HCEC 1CT (cell line): ENCODE measurements at regions not wholly inside any gene's neighbourhood (a gene's known extent, or its start where the extent isn't known, plus 50 kb on each side); places are given as distances from the start of the nearest gene placed in this dataset.
A peak's percentile ranks its signal among the peaks of the same experiment; 100 is the strongest.

ENCODE experiments used
- DNase-seq: peaks from one replicate; pipeline ENCODE4 v3.0.0-alpha.2; 2017

DNA sequence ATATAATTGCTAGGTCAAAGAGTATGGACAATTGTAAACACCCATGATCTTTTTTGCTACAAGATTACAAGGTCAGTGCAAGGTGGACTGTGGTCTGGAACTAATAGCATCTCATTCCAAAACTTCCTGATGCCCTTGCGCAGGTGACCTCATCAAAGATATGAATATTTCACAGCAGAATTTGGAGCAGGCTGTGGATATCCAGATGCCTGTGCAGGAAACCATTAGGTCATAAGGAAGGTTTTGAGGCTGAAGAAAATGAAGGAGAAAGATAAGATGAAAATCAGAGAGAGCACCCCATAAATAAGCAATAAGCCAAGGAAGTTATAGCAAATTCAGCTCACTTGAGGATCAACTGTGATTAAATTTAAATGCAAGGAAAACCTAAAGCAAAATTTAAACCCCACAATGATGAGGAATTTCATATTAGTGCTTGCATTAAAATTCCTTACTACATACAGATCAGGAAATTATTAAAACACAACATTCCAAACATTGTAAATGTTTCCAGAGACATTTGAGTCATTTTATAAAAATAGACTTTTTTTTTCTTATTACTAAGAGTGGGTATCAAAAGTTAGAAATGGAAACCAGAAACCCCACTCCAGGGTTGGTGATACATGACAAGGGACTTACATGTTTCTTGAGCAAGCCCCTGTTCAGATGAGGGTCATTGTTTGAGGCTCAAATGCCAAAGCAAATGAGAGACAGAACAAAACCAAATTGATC is 100.7 kb upstream of the FAM9C start:
- DNase-seq: peak; percentile 20

DNA sequence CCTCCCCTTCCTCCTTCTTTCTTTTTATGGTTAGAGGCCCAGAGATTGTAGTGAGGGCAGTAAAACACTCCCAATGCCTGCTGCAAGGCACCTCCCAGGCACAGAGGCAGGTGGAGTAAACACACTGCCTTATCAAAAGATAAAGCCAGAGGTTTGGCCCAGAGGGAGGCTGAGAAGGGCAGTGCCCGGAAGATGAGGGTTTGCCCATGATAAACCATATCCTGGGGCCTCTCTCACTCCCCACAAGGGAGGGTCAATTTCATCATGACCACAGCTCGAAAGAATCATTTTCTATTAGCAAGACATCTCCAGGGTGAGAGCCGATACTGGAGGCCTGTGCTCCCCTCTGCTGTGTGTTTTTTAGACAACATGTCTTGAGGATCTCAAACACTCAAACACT is 98.5 kb upstream of the FAM9C start:
- DNase-seq: no peak

GRCh38 chrX:13140007-13140406 is 95.6 kb upstream of the FAM9C start:
- no peak for DNase-seq

- DNase-seq: no peak
Observed at GRCh38 chrX:13131396-13132137, 87.1 kb upstream of the FAM9C start.

- no peak for DNase-seq
Observed at GRCh38 chrX:13130816-13131215, 86.4 kb upstream of the FAM9C start.

- peak; percentile 50 for DNase-seq
Observed at GRCh38 chrX:13128104-13128503, 83.7 kb upstream of the FAM9C start.

- peak; percentile 3 for DNase-seq
Observed at GRCh38 chrX:13126775-13127174, 82.4 kb upstream of the FAM9C start.

- no peak for DNase-seq
Observed at GRCh38 chrX:13125188-13125587, 80.8 kb upstream of the FAM9C start.

DNA sequence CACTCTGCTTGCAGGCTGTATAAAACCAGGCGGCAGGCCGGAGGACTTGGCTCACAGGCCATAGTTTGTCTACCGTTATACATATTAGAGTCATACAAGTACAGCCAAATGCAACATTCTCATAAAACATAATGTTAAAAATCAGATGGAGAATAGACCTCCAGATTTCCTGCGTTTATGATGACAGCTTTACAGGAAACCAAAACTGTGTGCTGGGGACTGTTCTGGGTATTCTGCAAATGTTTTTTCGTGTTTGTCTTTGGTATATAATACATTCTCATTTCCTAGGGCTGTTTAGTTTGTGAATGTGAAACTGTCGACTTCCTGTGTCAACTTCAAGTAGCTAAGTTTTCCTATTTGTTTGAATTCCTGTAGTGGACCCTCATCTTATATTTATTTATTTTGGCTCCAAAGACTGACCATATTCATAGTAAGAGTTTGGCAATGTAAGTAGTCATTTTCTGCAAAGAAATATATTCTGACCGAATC is 79.5 kb upstream of the FAM9C start:
- peak; percentile 76 for DNase-seq

GRCh38 chrX:13123247-13123856 is 78.9 kb upstream of the FAM9C start:
- no peak for DNase-seq

GRCh38 chrX:13121020-13121555 is 76.7 kb upstream of the FAM9C start:
- DNase-seq: no peak

DNA sequence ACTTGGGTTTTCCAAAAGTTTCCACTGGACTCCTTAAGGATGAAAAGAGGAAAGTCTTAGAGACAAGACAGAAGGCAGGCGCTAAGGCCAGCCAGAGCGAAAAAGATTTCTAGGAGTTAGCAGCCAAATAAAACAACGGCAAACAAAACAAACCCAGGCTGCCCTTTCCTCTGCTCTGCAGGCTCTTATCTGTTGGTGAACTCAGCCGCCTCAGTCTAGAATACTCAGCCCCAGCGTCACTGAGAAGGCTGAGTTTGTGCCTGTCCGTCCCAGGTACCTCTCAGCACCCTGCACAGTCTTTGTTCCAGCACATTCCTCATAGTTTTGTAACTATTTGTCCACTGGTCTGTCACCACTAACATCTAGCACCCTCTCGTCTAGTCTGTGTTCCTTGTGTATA is 75.6 kb upstream of the FAM9C start:
- peak; percentile 30 for DNase-seq

- DNase-seq: peak; percentile 79
Observed at GRCh38 chrX:13119386-13119785, 75.0 kb upstream of the FAM9C start.

DNA sequence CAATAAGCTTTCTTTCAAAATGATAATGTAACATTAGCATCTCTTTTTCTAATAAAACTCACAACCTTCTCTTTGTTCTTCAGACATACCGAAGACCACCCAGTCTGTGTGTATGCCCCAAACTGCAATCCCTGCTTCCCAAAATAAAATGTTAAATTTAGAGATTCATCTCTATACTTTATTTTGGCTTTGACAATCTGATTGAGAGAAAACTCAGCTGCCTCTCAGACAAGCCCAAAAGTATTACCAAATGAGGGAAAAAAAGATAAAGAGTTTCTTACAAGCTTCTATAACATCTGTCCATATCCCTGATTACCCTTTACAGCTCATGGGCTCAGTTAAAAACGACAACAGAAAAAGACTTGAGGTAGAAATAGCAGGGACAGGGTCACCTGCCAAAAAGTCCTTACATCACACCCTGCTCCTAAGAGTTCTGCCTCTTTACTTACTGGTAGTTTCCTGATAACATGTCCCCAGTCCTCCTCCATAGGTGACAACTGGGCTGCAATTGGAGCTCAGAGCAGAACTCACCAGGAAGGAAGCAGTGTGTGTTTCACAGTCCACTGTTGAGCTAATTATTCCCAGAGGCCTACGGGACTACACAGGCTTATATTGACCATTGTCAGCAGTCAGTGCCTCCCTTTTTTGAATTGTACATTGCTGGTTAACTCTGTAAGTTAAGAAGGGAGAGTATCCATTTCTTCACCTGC is 70.9 kb upstream of the FAM9C start:
- DNase-seq: no peak

DNA sequence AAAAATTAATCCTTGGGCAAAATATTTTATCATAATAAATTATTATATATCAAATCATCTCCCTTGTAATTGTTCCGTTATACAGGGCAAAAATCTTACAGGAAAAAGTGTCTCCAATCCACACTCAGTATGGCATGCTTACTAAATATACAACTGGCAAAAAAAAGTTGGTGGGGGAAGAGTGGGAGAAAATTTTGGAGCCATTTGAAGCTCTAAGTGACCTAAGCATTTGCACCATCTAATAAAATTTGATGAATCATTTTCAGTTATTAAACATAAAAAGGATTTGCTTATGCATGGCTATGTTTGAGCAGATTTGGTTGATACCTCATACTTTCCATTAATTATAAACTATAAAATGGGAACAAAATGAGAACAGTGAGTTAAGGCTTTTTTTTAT is 68.1 kb upstream of the FAM9C start:
- DNase-seq: no peak

DNA sequence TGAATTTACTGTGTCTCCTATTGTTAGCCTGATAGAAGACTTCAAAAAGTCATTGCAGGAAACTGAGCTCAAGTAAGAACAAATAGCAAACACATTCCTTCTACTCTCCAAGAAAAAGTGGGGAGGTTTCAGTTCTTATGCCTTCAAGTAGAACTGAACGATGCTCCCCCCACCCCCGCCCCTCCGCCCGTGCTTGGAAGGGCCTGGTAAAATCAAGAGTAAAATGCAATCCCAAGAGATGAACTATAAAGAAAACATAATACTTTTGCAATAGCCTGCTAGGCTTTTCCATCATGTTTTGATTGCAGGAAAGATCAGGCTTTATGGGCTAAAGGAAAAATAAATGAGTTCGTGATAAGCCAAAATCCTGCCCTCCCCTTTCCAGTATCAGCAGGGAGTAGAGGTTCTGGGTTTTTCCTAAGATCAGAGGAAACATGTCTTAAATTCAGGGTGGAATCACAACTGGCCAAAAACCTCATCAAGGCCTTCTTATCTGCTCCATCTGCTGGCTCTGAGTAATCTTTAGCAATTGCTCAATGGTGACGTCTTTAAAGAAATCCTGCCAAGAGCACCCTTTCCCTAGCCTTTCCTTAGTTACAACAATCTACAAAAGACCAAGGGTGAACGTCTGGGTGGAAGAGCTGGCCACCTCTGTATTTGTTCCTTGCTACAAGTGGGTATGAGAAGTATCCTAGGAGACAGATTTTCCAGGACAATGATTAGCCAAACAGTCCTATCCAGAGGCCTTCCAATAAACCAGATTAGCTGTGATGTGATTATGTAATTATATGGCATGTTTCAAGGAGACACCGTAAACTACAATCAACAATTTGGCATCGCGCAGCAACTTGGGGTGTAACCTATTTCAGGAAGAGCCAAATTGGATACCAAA is 66.3 kb upstream of the FAM9C start:
- peak; percentile 85 for DNase-seq

- no peak for DNase-seq
Observed at GRCh38 chrX:13109817-13110216, 65.4 kb upstream of the FAM9C start.

DNA sequence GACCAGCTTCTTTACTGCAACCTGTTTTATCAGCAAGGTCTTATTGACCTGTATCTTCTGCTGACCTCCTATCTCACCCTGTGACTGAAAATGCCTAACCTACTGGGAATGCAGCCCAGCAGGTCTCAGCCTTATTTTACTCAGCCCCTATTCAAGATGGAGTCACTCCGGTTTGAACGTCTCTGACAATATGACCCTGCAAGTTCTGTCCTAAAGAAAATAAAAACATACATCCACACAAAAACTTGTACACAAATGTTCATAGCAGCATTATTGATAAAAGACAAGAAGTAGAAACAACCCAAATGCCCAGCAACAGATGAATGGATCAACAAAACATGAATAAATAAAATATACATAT is 59.5 kb upstream of the FAM9C start:
- no peak for DNase-seq

DNA sequence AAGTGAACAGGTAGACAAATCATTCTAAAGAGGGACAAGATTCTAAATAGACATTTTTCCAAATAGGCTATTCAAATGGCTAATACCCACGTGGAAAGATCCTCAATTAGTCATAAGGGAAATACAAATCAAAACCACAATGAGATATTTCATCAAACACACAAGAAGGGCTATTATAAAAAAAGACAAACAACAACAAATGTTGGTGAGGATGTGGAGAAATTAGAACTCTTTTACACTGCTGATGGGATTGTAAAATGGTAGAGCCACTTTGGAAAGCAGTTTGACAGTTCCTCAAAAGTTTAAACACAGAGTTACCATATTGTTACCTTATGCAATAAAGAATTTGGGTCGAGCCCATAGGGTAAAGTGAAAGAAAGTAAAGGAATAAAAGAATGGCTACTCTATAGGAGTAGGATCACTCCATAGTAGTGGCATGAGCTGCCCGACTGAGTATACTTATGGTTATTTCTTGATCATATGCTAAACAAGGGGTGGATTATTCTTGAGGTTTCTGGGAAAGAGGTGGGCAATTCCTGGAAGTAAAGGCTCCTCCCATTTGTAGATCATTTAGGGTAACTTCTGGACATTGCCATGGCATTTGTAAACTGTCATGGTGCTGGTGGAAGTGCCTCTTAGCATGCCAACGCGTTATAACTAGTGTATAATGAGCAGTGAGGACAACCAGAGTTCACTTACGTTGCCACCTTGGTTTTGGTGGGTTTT is 58.9 kb upstream of the FAM9C start:
- DNase-seq: peak; percentile 50

GRCh38 chrX:13102636-13103035 is 58.2 kb upstream of the FAM9C start:
- DNase-seq: no peak

DNA sequence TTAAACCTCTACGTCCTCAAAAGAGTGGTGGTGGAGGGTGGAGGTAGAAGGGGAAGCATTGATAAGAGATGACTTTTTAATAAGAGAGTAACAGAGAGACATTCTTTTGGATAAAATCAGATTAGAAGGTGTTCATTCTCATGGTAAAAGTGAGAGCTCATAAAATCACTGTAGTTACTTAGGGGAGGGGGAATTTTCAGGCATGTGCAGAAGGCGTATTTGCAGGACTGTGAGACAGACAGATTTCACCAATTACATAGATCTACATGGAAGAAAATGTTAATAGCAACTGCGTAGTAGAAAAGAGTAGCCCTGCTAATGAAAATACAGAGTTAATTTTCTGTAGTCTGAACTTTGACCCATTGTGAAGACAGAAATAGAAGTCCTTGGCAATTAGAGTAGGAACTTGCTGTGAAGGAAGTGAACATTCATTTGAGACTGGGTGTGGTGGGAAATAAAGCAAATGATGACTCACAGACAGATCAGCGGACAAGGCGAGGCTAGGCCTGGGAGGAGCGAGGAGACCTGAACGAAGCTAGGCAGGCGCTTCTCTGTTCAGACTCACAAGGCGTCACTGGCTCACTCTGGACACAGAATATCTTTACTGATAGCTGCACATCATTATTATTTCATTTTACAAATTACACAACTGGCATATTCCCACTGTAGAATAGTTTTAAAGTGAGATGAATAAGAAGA is 57.2 kb upstream of the FAM9C start:
- DNase-seq: peak; percentile 88
